ENCODE measurements at regions not wholly inside any gene's neighbourhood (a gene's known extent, or its start where the extent isn't known, plus 50 kb on each side); places are given as distances from the start of the nearest gene placed in this dataset.

DNA sequence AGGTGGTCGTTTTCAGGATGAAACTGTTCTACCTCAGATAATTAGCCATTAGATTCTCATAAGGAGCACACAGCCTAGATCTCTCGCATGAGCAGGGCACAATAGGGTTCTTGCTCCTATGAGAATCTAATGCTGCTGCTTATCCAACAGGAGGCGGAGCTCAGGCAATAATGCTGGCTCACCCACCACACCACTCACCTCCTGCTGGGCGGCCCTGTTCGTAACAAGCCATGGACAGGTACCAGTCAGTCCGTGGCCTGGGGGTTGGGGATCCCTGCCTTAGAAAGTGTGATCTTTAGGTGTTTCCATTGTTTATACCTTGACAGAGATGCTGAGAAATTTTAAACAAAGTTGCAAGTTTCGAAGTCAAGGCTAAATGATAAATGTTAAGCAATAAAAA lies 344.6 kb upstream of the HTR2A start:
- Mint-ChIP-seq H3K27ac (no peak overlapping the region), H3K4me3 (no peak overlapping the region), H3K36me3 (no peaks in the 10 kb centered on the region), H3K4me1 (no peaks in the 10 kb centered on the region), H3K9me3 (peaks cover 3% of the 10 kb centered on the region), H3K27me3 (no peaks in the 10 kb centered on the region)

DNA sequence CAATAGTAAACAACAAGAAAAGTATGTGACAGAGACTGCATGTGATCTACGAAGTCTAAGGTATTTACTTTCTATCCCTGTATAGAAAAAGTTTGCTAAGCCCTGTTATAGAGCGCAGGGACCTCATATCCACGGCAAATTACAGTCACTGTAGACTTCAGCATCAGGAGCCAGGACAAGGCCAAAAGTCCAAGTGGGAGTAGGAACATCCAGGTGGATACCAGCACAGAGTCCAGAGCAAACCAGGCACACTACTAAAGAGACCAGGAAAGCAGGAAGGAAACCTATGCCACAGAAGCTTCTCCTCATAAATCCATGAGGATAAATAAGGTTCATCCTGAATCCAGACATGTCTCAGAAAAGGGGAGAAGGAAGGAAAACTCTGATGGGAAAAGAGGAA lies 342.2 kb upstream of the HTR2A start:
- H3K27me3 Mint-ChIP-seq, result no peaks in the 10 kb centered on the region
- H3K9me3 Mint-ChIP-seq, result no peaks in the 10 kb centered on the region
- no peaks in the 10 kb centered on the region for H3K36me3 Mint-ChIP-seq
- no peaks in the 10 kb centered on the region for H3K4me1 Mint-ChIP-seq
- H3K27ac Mint-ChIP-seq, result no peak overlapping the region
- no peak overlapping the region for H3K4me3 Mint-ChIP-seq

DNA sequence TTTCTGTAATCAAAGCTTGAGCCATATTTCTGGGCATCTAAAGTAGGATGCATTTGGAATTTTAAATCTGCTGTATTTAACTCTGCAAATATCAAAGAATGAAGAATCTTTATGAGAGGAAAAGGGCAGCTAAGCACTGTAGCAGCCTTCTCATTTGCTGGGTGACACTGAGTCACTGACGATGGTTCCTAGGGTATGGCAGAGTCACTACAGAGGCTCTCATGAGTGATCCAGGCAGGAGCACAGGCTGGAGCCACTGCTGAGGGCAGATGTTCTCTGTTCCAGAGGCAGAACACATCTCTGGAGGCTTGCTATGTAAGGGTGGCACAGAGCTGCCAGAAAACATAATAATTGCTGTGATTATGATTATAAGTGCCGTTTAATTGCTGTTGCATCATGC lies 340.7 kb upstream of the HTR2A start:
- H3K4me3 Mint-ChIP-seq, result no peak overlapping the region
- H3K36me3 Mint-ChIP-seq, result no peaks in the 10 kb centered on the region
- no peaks in the 10 kb centered on the region for H3K4me1 Mint-ChIP-seq
- no peak overlapping the region for H3K27ac Mint-ChIP-seq
- no peaks in the 10 kb centered on the region for H3K9me3 Mint-ChIP-seq
- no peaks in the 10 kb centered on the region for H3K27me3 Mint-ChIP-seq

DNA sequence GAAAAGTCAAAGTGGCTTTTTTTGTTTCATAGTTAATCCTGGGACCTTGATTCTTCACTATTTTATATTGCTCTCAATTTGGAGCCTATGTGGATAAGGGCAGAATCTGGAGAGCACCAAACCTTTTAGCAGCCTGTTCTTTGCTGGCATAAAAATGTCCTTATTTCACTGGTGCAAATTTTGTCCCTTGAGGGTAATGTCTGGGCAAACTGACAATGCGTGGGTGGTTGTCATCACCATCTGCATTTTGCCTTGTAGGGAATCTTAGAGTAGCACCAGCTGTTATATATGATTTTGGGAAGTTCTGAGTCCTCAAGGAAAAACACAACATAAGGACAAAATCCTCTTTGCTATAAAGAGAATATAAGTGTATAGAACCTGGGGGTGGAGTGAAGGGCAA lies 336.9 kb upstream of the HTR2A start:
- no peak overlapping the region for H3K4me3 Mint-ChIP-seq
- H3K27ac Mint-ChIP-seq, result no peak overlapping the region
- H3K36me3 Mint-ChIP-seq, result no peaks in the 10 kb centered on the region
- no peaks in the 10 kb centered on the region for H3K27me3 Mint-ChIP-seq
- H3K9me3 Mint-ChIP-seq, result peaks cover 8% of the 10 kb centered on the region
- H3K4me1 Mint-ChIP-seq, result no peaks in the 10 kb centered on the region

DNA sequence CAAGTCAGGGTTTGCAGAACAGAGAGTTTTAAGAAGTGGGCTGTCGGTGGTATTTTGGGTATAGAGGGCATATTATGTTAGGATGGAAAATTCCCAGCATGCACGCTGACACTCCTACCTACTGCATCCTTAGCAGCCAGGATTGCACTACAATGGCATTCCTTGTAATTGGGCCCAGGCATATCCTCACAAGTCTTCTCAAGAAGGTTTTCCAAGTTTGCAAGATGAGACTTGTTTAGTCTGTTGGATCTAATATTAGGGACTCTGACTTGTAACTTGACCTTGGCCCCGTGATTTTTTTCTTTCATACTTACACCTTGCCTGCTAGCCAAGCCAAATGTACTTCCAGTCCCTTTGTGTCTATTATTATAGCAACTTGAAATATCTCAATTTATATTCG lies 335.7 kb upstream of the HTR2A start:
- Mint-ChIP-seq H3K27ac (no peak overlapping the region), H3K36me3 (no peaks in the 10 kb centered on the region), H3K4me1 (no peaks in the 10 kb centered on the region), H3K9me3 (peaks cover 8% of the 10 kb centered on the region), H3K4me3 (no peak overlapping the region), H3K27me3 (no peaks in the 10 kb centered on the region)

DNA sequence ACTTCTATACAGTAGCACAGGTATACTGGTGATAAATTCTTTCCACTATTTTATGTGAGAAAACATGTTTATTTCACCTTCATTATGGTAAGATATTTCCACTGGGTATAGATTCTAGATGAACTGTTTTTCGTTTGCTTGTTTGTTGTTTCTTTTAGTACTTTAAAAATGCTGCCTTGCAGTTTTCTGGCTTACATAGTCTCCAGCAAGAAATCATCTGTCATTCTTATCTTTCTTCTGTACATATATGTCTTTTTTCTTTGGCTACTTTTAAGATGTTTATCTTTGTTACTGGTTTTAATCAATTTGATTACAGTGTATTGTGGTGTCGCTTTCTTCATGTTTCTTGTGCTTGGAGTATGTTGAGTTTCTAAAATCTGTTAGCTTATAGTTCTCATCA lies 333.3 kb upstream of the HTR2A start:
- Mint-ChIP-seq H3K4me3 (no peak overlapping the region), H3K27me3 (no peaks in the 10 kb centered on the region), H3K27ac (no peak overlapping the region), H3K9me3 (peaks cover 8% of the 10 kb centered on the region), H3K36me3 (no peaks in the 10 kb centered on the region), H3K4me1 (no peaks in the 10 kb centered on the region)

DNA sequence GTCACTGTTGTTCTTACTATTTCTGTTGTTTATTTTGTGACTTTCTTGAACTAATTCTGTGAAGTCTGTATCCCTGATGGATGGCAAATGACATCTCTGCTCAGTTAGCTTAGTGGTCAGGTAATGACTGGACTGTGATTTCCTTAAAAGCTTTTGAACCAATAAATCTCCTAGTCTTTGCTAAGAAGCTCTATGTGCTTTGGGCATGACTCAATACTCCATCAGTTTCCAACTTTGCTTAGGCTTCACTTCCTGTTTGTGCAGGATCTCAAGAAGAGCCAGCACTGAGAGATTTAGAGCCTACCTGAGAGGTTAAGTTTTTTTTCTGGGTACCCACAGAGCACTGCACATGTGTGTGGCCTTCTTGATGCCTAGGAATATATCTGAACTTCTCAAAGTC lies 329.7 kb upstream of the HTR2A start:
- no peaks in the 10 kb centered on the region for H3K36me3 Mint-ChIP-seq
- no peak overlapping the region for H3K4me3 Mint-ChIP-seq
- H3K27me3 Mint-ChIP-seq, result no peaks in the 10 kb centered on the region
- peaks cover 8% of the 10 kb centered on the region for H3K9me3 Mint-ChIP-seq
- no peak overlapping the region for H3K27ac Mint-ChIP-seq
- H3K4me1 Mint-ChIP-seq, result no peaks in the 10 kb centered on the region

DNA sequence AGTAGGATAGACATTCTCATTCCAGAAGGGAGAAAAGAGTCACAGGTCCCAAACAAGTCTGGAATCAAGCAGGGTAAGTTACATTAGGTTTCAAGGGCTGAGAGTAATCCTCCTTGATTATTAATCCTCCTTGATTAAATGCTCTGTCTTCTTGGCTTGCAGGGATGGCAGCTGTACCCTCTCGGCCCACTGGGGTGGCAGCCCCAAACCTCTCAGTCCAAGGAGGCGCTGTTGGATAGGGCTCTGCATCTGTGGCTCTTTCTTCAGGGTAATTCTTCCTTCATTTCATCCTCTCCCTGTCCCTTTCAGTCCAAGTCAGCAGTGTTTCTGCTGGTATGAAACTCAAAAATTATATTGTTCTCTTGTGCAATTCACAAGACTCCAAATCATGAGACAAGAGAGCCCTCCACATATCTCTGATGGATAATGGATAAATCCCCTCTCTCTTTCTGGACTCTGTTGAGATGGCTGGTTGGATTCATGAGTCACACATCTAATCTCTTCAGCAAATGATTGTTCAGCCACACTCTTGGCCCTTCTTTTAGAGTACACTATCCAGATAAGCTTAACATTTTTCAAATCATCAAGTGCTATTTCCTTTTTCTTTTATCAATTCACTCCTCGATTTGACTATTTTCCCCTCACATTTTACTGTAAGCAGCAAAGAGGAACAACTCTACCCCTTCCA lies 323.7 kb upstream of the HTR2A start:
- no peaks in the 10 kb centered on the region for H3K27me3 Mint-ChIP-seq
- no peak overlapping the region for H3K27ac Mint-ChIP-seq
- no peaks in the 10 kb centered on the region for H3K36me3 Mint-ChIP-seq
- H3K9me3 Mint-ChIP-seq, result no peaks in the 10 kb centered on the region
- H3K4me3 Mint-ChIP-seq, result no peak overlapping the region
- H3K4me1 Mint-ChIP-seq, result no peaks in the 10 kb centered on the region

DNA sequence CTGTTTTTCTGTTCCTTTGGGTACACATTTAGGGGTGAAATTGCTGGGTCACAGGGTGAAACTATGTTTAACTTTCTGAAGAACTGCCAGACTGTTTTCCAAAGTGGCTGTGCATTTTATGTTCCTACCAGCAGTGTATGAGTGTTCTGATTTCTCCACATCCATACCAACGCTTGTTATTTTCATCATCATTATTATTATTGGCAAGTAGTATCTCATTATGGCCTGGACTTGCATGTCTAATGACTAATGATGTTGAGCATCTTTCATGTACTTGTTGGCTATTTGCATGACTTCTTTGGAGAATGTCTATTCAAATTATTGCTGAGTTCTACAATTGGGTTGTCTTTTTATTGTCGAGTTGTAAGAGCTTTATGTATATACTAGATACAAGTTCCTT lies 321.8 kb upstream of the HTR2A start:
- Mint-ChIP-seq H3K27ac (no peak overlapping the region), H3K4me3 (no peak overlapping the region), H3K27me3 (no peaks in the 10 kb centered on the region)

DNA sequence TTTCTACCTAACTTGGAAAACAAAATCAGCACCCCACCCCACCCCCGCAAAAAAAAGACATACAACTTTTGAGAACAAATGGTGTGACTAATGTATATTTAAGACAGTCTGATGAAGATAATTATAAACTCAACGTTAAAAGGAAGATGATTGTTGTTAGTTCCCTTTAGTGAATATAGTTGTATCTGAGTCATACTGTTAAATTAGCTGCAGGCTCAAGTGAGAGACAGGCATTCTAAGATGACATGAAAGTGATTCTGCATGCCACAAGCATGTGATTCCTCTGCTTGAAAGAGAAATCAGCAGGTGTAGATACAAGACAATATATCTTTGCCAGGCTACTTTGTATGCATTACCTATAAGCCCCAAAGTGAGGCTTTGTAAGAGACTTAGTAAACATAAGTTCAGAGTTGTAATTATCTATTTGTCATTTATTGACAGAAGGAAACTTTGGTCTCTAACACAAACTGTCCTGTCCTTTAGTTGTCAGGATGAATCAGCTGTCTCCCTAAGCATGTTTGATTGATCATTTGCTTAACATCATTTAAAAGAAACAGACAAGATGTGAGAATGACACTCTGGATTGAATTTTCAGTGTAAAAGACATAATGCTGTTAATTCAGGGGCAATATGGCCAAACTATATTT lies 319.4 kb upstream of the HTR2A start:
- Mint-ChIP-seq H3K9me3 (no peaks in the 10 kb centered on the region), H3K4me1 (no peaks in the 10 kb centered on the region), H3K27me3 (peaks cover 3% of the 10 kb centered on the region), H3K27ac (no peak overlapping the region), H3K36me3 (no peaks in the 10 kb centered on the region), H3K4me3 (no peak overlapping the region)

More for the DNA sequence above, 321.8 kb upstream of the HTR2A start:
- Mint-ChIP-seq H3K36me3 (no peaks in the 10 kb centered on the region), H3K9me3 (no peaks in the 10 kb centered on the region), H3K4me1 (no peaks in the 10 kb centered on the region)

DNA sequence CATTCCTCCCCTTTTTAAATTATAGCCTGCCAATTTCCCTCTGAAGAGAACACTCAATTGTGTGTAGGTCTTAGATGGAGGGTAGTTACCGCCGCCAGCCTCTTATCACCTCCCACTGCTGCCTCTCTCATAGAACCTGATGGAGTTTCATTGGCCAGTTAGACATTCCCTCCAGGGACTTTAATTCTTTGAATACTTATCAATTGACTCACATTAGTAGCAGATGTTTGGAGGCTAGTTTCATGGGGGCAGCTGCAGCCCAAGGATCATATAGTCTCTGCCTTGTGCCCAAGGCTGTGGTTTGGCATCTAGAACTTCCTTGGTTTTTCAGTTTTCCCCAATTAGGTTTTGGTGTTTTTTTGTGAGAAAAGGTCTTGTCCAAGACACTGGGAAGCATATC lies 318.9 kb upstream of the HTR2A start:
- H3K27me3 Mint-ChIP-seq, result peaks cover 3% of the 10 kb centered on the region
- H3K4me1 Mint-ChIP-seq, result no peaks in the 10 kb centered on the region
- no peaks in the 10 kb centered on the region for H3K9me3 Mint-ChIP-seq
- H3K4me3 Mint-ChIP-seq, result no peak overlapping the region
- no peak overlapping the region for H3K27ac Mint-ChIP-seq
- H3K36me3 Mint-ChIP-seq, result no peaks in the 10 kb centered on the region

DNA sequence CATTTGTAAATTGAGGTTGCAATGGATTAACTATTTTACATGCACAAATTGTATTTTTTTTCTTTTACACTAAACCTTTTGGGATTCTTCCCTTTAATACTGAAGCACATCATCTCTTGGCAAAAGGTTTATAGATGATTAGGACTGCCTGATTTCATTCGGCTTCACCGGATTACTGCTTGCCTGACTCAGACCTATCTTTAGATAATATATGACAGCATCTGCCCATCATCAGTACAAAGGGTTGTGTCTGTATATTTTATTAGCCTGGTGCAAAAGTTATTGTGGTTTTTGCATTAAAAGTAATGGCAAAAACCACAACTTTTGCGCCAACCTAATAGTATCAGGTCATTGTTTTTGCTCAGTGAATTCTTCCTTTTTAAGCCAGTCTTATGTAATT lies 316.2 kb upstream of the HTR2A start:
- no peaks in the 10 kb centered on the region for H3K9me3 Mint-ChIP-seq
- no peaks in the 10 kb centered on the region for H3K36me3 Mint-ChIP-seq
- H3K4me1 Mint-ChIP-seq, result no peaks in the 10 kb centered on the region
- no peak overlapping the region for H3K27ac Mint-ChIP-seq
- H3K27me3 Mint-ChIP-seq, result peaks cover 3% of the 10 kb centered on the region
- no peak overlapping the region for H3K4me3 Mint-ChIP-seq

DNA sequence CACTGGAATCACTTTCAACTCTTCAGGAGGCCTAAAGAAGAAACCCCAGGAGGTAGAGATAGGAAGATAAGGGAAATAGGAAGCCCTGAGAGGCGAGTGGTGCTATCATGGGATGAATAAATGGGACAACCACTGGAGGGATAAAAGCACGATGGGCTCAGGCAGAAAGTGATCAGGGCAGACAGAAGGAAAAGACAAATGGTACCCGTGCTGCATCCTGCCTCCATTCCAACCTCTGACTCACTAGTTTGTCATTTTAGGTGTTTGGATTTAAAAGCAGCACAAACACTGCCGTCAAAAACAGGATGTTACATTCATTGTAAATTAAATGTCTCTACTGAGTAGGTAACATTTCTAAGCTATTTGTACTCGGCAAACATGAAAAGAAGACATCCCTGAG lies 314.3 kb upstream of the HTR2A start:
- no peak overlapping the region for H3K27ac Mint-ChIP-seq
- no peaks in the 10 kb centered on the region for H3K9me3 Mint-ChIP-seq
- H3K27me3 Mint-ChIP-seq, result peaks cover 3% of the 10 kb centered on the region

DNA sequence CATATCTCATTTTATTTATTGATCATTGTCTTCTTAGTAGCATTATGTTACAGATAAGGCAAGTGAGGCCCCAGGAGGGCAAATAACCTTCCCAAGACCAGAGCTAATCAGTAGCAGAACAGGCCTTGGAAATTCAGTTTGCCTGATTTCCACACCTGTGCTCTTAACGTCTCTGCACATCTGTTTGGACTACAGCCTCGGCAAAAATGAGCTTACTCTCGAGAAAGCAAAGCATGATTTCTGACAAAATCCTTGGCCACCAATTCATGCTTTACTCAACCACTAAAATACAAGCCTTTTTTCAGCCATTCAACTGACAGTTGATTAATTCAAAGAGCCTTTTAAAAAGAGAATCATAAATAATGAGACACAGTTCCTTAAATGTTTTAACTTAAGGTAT lies 309.3 kb upstream of the HTR2A start:
- H3K27me3 Mint-ChIP-seq, result no peaks in the 10 kb centered on the region
- no peak overlapping the region for H3K27ac Mint-ChIP-seq
- H3K4me3 Mint-ChIP-seq, result no peak overlapping the region

More for the DNA sequence above, 314.3 kb upstream of the HTR2A start:
- Mint-ChIP-seq H3K36me3 (no peaks in the 10 kb centered on the region), H3K4me3 (no peak overlapping the region), H3K4me1 (no peaks in the 10 kb centered on the region)

DNA sequence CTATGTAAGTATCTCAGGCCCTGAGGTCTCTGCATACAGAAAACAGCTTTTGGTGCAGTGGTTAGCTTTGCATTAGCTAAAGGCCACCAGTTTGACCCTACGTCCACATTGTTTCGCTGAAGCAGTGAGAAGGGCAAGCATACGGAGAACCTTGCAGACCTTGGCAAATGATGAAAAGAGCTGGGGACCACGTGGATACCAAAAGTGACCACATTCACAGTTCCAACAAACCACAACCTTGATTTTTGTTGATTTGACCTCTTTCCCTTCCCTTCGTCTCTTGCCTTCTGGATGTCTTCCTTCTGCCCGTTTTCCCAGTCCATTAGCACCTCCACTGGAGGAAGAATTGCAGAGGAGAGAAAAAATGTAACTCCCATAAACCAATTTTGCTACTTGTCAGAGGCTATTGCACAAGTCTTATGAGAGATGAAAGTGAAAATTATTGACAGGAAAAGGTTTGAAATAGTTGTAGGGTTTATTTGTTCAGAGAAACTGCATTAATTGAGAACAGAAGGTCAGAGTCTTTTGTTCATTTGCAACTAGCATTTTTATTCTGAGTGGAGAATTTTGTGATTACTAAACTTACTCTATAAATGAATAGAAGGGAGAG lies 293.9 kb upstream of the HTR2A start:
- H3K4me3 Mint-ChIP-seq, result no peak overlapping the region
- H3K27me3 Mint-ChIP-seq, result peaks cover 1% of the 10 kb centered on the region
- H3K27ac Mint-ChIP-seq, result no peak overlapping the region
- H3K36me3 Mint-ChIP-seq, result no peaks in the 10 kb centered on the region
- H3K9me3 Mint-ChIP-seq, result no peaks in the 10 kb centered on the region
- no peaks in the 10 kb centered on the region for H3K4me1 Mint-ChIP-seq

More for the DNA sequence above, 309.3 kb upstream of the HTR2A start:
- Mint-ChIP-seq H3K4me1 (no peaks in the 10 kb centered on the region), H3K36me3 (no peaks in the 10 kb centered on the region), H3K9me3 (peaks cover 6% of the 10 kb centered on the region)

DNA sequence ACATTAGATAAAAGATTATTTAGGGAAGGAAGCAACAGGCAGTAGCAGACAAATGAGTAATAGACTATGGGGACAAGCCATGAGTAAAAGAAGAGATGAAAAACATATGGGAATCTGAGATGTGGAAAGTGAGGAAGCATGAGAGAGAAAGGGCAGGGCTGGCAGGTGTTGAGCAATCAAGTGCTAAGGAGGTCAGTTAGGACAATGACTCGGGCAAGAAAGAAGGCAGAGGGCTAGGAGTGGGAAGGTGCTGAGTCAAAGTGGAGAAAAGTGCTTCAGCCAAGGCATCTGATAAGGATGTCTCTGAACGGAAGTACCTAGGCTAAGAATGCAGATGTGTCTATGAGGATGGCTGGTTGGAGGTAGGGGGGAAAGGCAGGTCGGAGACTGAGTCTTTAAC lies 291.9 kb upstream of the HTR2A start:
- Mint-ChIP-seq H3K36me3 (no peaks in the 10 kb centered on the region), H3K4me1 (no peaks in the 10 kb centered on the region), H3K4me3 (no peak overlapping the region), H3K27me3 (no peaks in the 10 kb centered on the region), H3K27ac (no peak overlapping the region), H3K9me3 (no peaks in the 10 kb centered on the region)
